Transverse colon (tissue), 4 donors: ENCODE measurements at regions not wholly inside any gene's neighbourhood (a gene's known extent, or its start where the extent isn't known, plus 50 kb on each side); places are given as distances from the start of the nearest gene placed in this dataset.

Experiments
- DNase-seq: peaks from one replicate; pipeline ENCODE4 v3.0.0-alpha.2; 2019
- H3K27ac ChIP-seq, 4 donors: fragments of 200-600 bp; sonication (generic); 2 replicates each; pipeline ENCODE4 v1.5.1; 2016 to 2018; ENCODE audit warnings: inconsistent platforms in 4 of 4
- H3K27me3 ChIP-seq: fragments of 200-600 bp; sonication (generic); 2 replicates; pipeline ENCODE4 v1.5.1; 2017; ENCODE audit warnings: inconsistent platforms
- H3K36me3 ChIP-seq, 4 donors: fragments of 200-600 bp; sonication (generic); 2 replicates each; pipeline ENCODE4 v1.5.1; 2017 to 2019; ENCODE audit warnings: inconsistent platforms in 4 of 4
- H3K4me1 ChIP-seq, 4 donors: fragments of 200-600 bp; sonication (generic); 2 replicates each; pipeline ENCODE4 v1.5.1; 2017 to 2020; ENCODE audit warnings: inconsistent platforms in 4 of 4
- H3K4me3 ChIP-seq, 4 donors: fragments of 200-600 bp; sonication (generic); 1 replicate in 1 of 4; 2 replicates in 3 of 4; pipeline versions ENCODE4 v1.5.1 to v1.6.1; 2017 to 2019; ENCODE audit warnings: inconsistent platforms in 4 of 4
- H3K9me3 ChIP-seq, 2 donors: fragments of 200-600 bp; sonication (generic); 2 replicates each; pipeline ENCODE4 v1.5.1; 2017 to 2019; ENCODE audit warnings: inconsistent platforms in 2 of 2
- EP300 ChIP-seq: sonication (generic); formaldehyde crosslinking; IDR thresholded peaks from one replicate; pipeline ENCODE4 v1.6.1; 2017; ENCODE audit warnings: antibody characterized with exemption, low read depth
- POLR2A ChIP-seq: fragments of 450-650 bp; IDR thresholded peaks from one replicate; pipeline ENCODE4 v1.6.1; 2016; ENCODE audit warnings: antibody characterized with exemption, mild to moderate bottlenecking, moderate library complexity
- POLR2AphosphoS5 ChIP-seq, 3 donors: sonication (generic); formaldehyde crosslinking; IDR thresholded peaks; one replicate each; pipeline ENCODE4 v1.6.1; 2016; ENCODE audit warnings: antibody characterized with exemption in 3 of 3
- WGBS, 2 donors: methylation state at CpG; one replicate each; pipeline ENCODE4 v1.1.5; 2018; ENCODE audit warnings: low coverage in 1 of 2; 5-methylcytosine and 5-hydroxymethylcytosine counted together
- in situ Hi-C, 4 donors: fragments of 200-750 bp; cut with MboI; loops; one replicate each; pipeline versions ENCODE4 v1.15.0 to v1.15.1; 2017; ENCODE audit warnings: low sequenced_read_pairs in 3 of 4, low pct_ligation_motif_present in 1 of 4, low pct_unique_long_range_greater_than_20kb in 1 of 4
- intact Hi-C: fragments of 100-400 bp; cut with DNase I; formaldehyde crosslinking; loops from one replicate; pipeline ENCODE4 v1.15.1; 2023; ENCODE audit warnings: low total_unique reads
- TF ChIP-seq, protein P1 (sequence below), 5 experiments: fragments of 200-600 bp in 3 of 5; fragments of 450-650 bp in 2 of 5; sonication (generic) in 3 of 5; IDR thresholded peaks; 1 replicate in 2 of 5; 2 replicates in 3 of 5; pipeline ENCODE4 v1.5.1; 2016 to 2017; ENCODE audit warnings: antibody characterized with exemption in 5 of 5, inconsistent platforms in 3 of 5, mild to moderate bottlenecking in 2 of 5, moderate library complexity in 1 of 5

DNA sequence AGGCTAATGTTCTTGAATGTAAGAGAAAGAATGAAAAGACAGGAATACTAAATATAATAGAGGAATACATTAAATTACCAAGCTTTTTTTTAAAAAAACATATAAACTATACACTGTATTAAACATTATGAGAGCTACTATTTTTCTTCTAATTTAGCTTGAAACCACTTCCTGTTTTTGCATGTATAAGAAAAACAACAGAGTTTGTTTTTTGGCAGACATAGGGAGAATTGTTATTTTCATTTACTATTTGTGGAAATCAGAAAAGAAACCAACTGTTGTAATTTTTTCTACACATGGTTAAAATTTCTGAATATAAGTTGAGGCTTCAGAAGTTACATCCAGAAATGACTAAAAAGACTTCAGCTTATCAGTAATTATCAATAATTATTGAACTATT is 991.8 kb upstream of the GJE1 start:
- no peaks in the 10 kb centered on the region for H3K9me3 ChIP-seq
- DNase-seq, result no peak
- intact Hi-C loops, result no loop called here
- in situ Hi-C loops, result no loop called here
- no peaks in the 10 kb centered on the region for H3K4me1 ChIP-seq
- no peaks in the 10 kb centered on the region for H3K27me3 ChIP-seq
- no peak overlapping the region for H3K27ac ChIP-seq
- no peaks in the 10 kb centered on the region for H3K36me3 ChIP-seq
- H3K4me3 ChIP-seq, result no peak overlapping the region
- TF ChIP-seq, protein P1, sequence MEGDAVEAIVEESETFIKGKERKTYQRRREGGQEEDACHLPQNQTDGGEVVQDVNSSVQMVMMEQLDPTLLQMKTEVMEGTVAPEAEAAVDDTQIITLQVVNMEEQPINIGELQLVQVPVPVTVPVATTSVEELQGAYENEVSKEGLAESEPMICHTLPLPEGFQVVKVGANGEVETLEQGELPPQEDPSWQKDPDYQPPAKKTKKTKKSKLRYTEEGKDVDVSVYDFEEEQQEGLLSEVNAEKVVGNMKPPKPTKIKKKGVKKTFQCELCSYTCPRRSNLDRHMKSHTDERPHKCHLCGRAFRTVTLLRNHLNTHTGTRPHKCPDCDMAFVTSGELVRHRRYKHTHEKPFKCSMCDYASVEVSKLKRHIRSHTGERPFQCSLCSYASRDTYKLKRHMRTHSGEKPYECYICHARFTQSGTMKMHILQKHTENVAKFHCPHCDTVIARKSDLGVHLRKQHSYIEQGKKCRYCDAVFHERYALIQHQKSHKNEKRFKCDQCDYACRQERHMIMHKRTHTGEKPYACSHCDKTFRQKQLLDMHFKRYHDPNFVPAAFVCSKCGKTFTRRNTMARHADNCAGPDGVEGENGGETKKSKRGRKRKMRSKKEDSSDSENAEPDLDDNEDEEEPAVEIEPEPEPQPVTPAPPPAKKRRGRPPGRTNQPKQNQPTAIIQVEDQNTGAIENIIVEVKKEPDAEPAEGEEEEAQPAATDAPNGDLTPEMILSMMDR (IDR thresholded peaks at IDR 0.05), result no peak
- TF ChIP-seq POLR2A, result no peak
- TF ChIP-seq EP300, result no peak
- TF ChIP-seq POLR2AphosphoS5 (IDR thresholded peaks at IDR 0.05), result no peak

DNA sequence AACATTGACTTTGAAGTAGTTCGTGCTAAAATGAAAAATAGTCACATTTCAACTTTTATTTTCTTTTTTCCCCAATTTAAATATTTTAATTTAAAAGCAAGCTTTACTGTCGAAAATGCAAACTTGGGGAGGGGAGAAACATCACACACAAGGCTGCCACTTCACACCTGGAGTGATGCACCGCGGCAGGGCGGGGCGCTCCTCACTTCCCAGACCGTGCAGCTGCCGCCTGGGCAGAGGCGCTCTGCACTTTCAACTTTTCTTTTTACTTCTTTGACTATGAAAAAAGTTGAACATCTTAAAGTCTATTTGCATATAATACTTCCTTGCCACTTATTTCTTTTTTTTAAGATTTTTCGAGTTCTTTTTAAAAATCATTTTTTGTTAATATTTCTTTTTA is 993.3 kb upstream of the GJE1 start:
- Histone ChIP-seq H3K4me3 (no peak overlapping the region), H3K27ac (no peak overlapping the region), H3K36me3 (no peaks in the 10 kb centered on the region), H3K9me3 (no peaks in the 10 kb centered on the region), H3K27me3 (no peaks in the 10 kb centered on the region), H3K4me1 (no peaks in the 10 kb centered on the region)
- intact Hi-C loops (no loop called here), in situ Hi-C loops (no loop called here)
- TF ChIP-seq POLR2A (no peak), POLR2AphosphoS5 (IDR thresholded peaks at IDR 0.05) (no peak), EP300 (no peak)
- TF ChIP-seq, protein P1 (IDR thresholded peaks at IDR 0.05), result no peak
- no peak for DNase-seq
- WGBS, 2 donors, result 78 to 89% methylated on average over 9 to 10 of the region's 10 CpGs

DNA sequence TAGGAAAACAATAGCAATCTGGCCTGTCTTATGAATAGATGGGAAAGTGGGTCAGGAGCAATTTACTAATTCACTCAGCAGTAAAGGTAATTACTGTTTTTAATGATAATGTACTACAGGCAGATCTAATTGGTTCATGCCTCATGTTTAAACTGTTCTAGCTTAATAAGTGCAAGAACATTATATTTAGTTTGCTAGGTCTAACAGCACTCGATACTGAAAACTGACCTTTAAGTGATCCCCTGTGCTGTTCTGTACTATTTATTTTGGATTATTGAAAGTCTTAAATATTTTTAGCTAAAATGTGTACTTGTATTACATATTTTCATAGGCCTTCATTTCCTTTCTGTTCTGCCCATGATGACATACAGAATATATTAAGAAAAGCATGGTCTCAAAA is 998.0 kb upstream of the GJE1 start:
- intact Hi-C loops, result no loop called here
- 82 to 84% methylated on average over 1 of the region's 1 CpG for WGBS, 2 donors
- no peak for DNase-seq
- Histone ChIP-seq H3K4me3 (no peak overlapping the region), H3K27me3 (no peaks in the 10 kb centered on the region), H3K4me1 (no peaks in the 10 kb centered on the region), H3K36me3 (no peaks in the 10 kb centered on the region), H3K9me3 (no peaks in the 10 kb centered on the region), H3K27ac (no peak overlapping the region)
- TF ChIP-seq POLR2AphosphoS5 (IDR thresholded peaks at IDR 0.05) (no peak), EP300 (no peak), POLR2A (no peak)
- TF ChIP-seq, protein P1 (IDR thresholded peaks at IDR 0.05), result no peak
- in situ Hi-C loops, result no loop called here

- 58 to 69% methylated on average over 3 of the region's 3 CpGs for WGBS, 2 donors
- intact Hi-C loops, result no loop called here
- no peak overlapping the region for H3K27ac ChIP-seq
- no peak for DNase-seq
- no peaks in the 10 kb centered on the region for H3K27me3 ChIP-seq
- H3K4me3 ChIP-seq, result no peak overlapping the region
- no peaks in the 10 kb centered on the region for H3K36me3 ChIP-seq
- no peaks in the 10 kb centered on the region for H3K4me1 ChIP-seq
- in situ Hi-C loops, result no loop called here
- H3K9me3 ChIP-seq, result no peaks in the 10 kb centered on the region
- TF ChIP-seq EP300, result no peak
- TF ChIP-seq POLR2AphosphoS5 (IDR thresholded peaks at IDR 0.05), result no peak
- TF ChIP-seq POLR2A, result no peak
- TF ChIP-seq, protein P1 (IDR thresholded peaks at IDR 0.05), result no peak
These were observed 998.9 kb upstream of the GJE1 start for GRCh38 chr6:141133836-141134235.
